Lower leg skin (tissue), 4 donors: ENCODE measurements at regions not wholly inside any gene's neighbourhood (a gene's known extent, or its start where the extent isn't known, plus 50 kb on each side); places are given as distances from the start of the nearest gene placed in this dataset.

Source experiments
- DNase-seq, 2 donors: peaks; one replicate each; pipeline ENCODE4 v3.0.0-alpha.2; 2019; ENCODE audit warnings: low spot score in 2 of 2
- H3K4me3 ChIP-seq: fragments of 200-600 bp; sonication (generic); 2 replicates; pipeline ENCODE4 v1.5.1; 2017; ENCODE audit warnings: mild to moderate bottlenecking, low read depth; ENCODE audit not compliant: poor library complexity, severe bottlenecking
- CTCF ChIP-seq, 3 donors: fragments of 450-650 bp; IDR thresholded peaks; one replicate each; pipeline ENCODE4 v1.5.1; 2016; ENCODE audit warnings: antibody characterized with exemption in 3 of 3, mild to moderate bottlenecking in 3 of 3, moderate library complexity in 2 of 3
- POLR2A ChIP-seq, 2 donors: fragments of 450-650 bp; IDR thresholded peaks; one replicate each; pipeline ENCODE4 v1.6.1; 2016 to 2017; ENCODE audit warnings: antibody characterized with exemption in 2 of 2, mild to moderate bottlenecking in 1 of 2, moderate library complexity in 1 of 2
- WGBS, 2 donors: methylation state at CpG; one replicate each; pipeline ENCODE4 v1.1.5; 2018; 5-methylcytosine and 5-hydroxymethylcytosine counted together
- intact Hi-C: fragments of 100-400 bp; cut with DNase I; formaldehyde crosslinking; loops from one replicate; pipeline ENCODE4 v1.15.0; 2023; ENCODE audit warnings: low total_unique reads

- DNase-seq: no peak
- H3K4me3 ChIP-seq: no peak overlapping the region
- intact Hi-C loops: no loop called here
- TF ChIP-seq CTCF (IDR thresholded peaks at IDR 0.05) (no peak), POLR2A (IDR thresholded peaks at IDR 0.05) (no peak)
- 71 to 82% methylated on average over 4 of the region's 4 CpGs for WGBS, 2 donors
Observed at GRCh38 chr1:193762236-193762635, 575.8 kb upstream of the B3GALT2 start.

- intact Hi-C loops: no loop called here
- 83 to 90% methylated on average over 2 of the region's 2 CpGs for WGBS, 2 donors
- TF ChIP-seq CTCF (IDR thresholded peaks at IDR 0.05) (no peak), POLR2A (IDR thresholded peaks at IDR 0.05) (no peak)
- no peak overlapping the region for H3K4me3 ChIP-seq
- DNase-seq: no peak
Observed at GRCh38 chr1:193755441-193755840, 569.0 kb upstream of the B3GALT2 start.

DNA sequence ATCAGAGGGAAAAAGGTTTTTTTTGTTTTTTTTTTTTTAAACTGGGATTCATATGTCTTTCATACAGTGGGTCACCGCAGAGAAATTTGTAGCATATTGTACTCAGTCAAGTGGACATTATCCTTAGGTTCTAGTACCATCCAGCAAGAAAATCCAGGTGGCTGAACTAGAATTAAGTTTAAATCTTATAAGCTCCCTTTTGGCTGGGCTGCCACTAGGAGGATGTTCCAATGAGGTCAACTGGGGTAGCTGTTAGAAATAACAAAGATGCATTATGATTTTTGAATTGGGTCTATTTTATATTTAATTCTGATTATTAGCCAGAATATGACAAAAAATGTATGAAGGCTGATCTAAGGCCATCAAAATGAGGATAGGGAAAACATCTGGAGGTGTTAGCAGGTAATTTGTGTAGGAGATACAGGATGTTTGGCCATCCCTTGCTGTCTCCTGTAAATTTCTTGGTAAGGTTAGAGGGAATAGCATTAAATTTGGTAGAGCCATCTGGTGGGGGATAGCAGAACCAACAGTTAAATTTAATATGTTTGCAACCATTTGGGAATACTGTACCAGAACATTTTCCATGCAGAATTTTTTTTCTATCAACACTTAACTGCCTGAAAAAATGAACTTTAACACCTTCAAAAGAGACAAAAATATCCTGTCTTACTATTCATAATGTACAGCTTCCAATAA lies 568.5 kb upstream of the B3GALT2 start:
- DNase-seq: no peak
- WGBS, 2 donors: 97 to 100% methylated on average over 1 of the region's 1 CpG
- TF ChIP-seq CTCF (IDR thresholded peaks at IDR 0.05) (no peak), POLR2A (IDR thresholded peaks at IDR 0.05) (no peak)
- intact Hi-C loops: no loop called here
- no peak overlapping the region for H3K4me3 ChIP-seq

- intact Hi-C loops: no loop called here
- WGBS, 2 donors: 98 to 100% methylated on average over 2 of the region's 2 CpGs
- no peak for DNase-seq
- no peak overlapping the region for H3K4me3 ChIP-seq
- no peak for TF ChIP-seq POLR2A (IDR thresholded peaks at IDR 0.05)
- TF ChIP-seq CTCF (IDR thresholded peaks at IDR 0.05): no peak
Observed at GRCh38 chr1:193754151-193754550, 567.7 kb upstream of the B3GALT2 start.

- no peak for DNase-seq
- WGBS, 2 donors: 76 to 78% methylated on average over 5 of the region's 5 CpGs
- TF ChIP-seq POLR2A (IDR thresholded peaks at IDR 0.05) (no peak), CTCF (IDR thresholded peaks at IDR 0.05) (no peak)
- intact Hi-C loops: no loop called here
- H3K4me3 ChIP-seq: no peak overlapping the region
Observed at GRCh38 chr1:193753038-193753756, 566.8 kb upstream of the B3GALT2 start.
